ENCODE measurements at regions not wholly inside any gene's neighbourhood (a gene's known extent, or its start where the extent isn't known, plus 50 kb on each side); places are given as distances from the start of the nearest gene placed in this dataset.
"Not testable (repeated sequence)": the region's sequence is repeated elsewhere in the genome, so short reads cannot be mapped to it uniquely, and the experiment has no call there.

DNA sequence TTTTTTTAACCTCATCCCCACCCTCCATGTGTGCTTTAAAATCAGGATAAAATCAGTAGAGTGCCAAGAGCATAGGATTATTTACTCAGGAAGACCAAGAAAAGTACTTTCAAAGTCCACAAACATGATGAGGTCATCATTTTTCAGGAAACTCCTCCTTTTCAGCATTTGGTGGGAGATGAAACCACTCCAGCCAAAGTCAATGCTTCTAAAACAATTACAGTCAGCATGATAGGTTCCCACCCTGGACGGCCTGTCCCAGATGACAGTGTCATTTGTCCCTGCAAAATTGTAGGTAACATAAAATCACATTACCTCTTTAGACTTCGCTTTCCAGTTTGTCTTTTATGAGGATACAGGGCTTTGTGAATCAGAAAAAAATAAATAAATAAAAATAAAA, 836.7 kb downstream of the SPATA31A1 start:
- DNase-seq; H3K27ac ChIP-seq; H3K9me3 ChIP-seq; H3K4me1 ChIP-seq; H3K36me3 ChIP-seq; ATAC-seq (ENCODE audit: low FRiP score in 2 of 2); H3K4me3 ChIP-seq; H3K27me3 ChIP-seq: not testable (repeated sequence)
- 85% methylated on average over 1 of the region's 2 CpGs; no CpG with 5 or more reads in 1 of the 2 donors for WGBS, 2 donors

DNA sequence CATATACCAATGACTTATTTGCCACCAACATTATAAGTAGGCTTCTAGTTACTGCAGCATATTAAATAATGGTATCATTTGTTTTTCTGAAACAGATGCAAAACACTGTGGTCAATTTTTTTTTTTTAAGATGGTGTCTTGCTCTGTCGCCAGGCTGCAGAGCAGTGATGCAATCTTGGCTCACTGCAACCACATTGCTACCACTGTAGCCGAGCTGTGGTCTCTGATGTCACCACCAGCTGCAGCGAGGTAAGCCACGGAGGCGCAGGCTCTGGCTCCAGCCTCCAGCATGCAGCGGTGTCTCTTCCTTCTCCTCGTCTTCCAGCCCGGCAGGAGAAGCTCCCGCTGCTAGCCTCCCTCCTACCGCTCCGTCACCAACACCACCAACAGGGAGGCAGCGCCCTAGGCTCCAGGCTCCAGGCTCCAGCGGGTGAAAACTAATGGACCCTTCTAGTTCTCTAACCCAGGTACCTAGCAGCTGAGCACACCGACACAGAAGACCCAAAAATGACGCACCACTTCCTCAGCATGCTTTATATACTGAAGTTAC, 840.8 kb downstream of the SPATA31A1 start:
- H3K4me3 ChIP-seq; H3K4me1 ChIP-seq; H3K9me3 ChIP-seq; H3K27ac ChIP-seq; ATAC-seq (ENCODE audit: low FRiP score in 2 of 2); H3K27me3 ChIP-seq; H3K36me3 ChIP-seq: not testable (repeated sequence)
- WGBS, 2 donors = 84 to 87% methylated on average over 10 to 12 of the region's 15 CpGs
- DNase-seq = peak in 1 of 2 donors; percentile 49

DNA sequence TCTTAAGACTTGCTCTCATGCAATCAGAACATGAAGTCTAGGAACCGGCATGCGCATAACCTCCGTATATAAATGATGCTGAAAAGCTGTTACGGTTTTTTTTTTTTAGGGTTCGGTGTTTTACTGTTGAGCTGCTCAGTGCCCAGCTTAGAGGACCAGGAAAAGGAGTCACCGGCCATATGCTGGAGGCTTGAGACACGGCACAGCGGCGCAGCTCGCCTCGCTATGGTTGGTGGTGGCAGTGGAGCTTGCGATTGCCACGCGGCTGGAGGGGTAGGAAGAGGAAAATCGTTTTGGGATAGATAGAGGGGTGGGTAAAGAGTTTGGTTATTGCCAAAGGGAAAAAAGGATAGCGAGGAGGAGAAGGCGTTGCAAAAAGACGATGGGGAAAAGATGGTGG, 841.3 kb downstream of the SPATA31A1 start:
- H3K36me3 ChIP-seq; H3K27me3 ChIP-seq; H3K9me3 ChIP-seq; ATAC-seq (ENCODE audit: low FRiP score in 2 of 2); H3K4me1 ChIP-seq; H3K4me3 ChIP-seq; H3K27ac ChIP-seq: not testable (repeated sequence)
- 96% methylated on average over 9 of the region's 18 CpGs; no CpG with 5 or more reads in 1 of the 2 donors for WGBS, 2 donors
- peak in 1 of 2 donors; percentile 50 for DNase-seq

DNA sequence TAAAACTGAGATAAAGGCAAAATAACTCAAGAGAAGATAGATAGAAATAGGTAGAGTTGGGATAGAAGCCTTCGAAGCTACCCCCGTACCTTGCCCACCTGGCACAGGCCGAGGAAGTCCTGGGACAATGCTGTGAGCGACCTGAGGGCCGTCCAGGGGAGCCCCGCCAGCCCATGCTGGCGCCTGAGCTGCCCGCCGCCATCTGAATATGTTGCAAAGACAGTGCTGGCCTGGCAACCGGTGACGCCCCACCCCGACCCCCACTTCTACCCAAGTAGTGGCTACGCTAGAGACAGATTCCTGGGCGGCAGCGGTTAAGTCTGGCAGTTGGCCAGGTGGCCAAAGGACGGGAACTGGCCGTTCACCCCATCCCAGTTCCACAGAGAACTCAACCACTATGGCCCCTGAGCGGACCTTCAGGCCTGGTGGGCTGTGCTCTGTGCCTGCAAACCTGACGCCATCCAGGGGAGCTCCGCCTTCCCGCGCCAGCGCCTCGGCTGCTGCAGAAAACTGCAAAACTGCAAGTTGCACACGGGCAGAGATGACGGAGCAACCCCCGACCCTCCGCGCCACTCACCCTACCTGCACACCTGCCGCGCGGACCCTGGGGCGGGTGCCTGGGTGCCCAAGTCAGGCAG, 866.2 kb downstream of the SPATA31A1 start:
- H3K9me3 ChIP-seq = not testable (repeated sequence)

DNA sequence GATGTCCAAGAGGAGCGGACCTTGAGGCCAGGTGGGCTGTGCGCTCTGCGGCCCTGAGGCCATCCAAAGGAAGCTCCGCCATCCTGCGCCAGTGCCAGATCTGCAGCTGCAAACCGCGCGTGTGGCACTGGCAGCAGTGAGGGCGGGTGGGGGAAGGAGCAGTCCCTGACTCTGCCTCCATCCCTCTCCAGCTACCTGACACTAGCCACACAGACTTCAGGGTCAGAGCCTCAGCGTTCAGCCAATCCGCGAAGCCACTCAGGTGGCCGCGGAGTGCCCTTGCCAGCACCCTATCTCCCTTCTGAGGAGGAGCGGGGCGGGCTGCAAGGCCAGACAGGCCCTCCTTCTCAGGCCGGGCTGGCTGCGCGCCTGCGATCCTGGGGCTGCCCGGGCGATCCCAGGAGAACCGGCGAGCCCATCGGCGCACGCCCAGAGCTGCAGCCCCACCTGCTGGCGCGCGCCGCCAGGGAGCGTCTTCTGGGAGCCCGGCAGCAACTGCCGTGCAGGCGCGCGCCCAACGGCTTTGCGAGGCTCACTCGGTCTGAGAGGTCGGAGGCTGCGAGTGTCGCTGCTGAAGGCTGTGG, 867.2 kb downstream of the SPATA31A1 start:
- H3K27ac ChIP-seq; ATAC-seq (ENCODE audit: low FRiP score in 2 of 2); H3K4me3 ChIP-seq; H3K4me1 ChIP-seq; H3K27me3 ChIP-seq; H3K9me3 ChIP-seq; H3K36me3 ChIP-seq: not testable (repeated sequence)
- TF ChIP-seq, protein P1, sequence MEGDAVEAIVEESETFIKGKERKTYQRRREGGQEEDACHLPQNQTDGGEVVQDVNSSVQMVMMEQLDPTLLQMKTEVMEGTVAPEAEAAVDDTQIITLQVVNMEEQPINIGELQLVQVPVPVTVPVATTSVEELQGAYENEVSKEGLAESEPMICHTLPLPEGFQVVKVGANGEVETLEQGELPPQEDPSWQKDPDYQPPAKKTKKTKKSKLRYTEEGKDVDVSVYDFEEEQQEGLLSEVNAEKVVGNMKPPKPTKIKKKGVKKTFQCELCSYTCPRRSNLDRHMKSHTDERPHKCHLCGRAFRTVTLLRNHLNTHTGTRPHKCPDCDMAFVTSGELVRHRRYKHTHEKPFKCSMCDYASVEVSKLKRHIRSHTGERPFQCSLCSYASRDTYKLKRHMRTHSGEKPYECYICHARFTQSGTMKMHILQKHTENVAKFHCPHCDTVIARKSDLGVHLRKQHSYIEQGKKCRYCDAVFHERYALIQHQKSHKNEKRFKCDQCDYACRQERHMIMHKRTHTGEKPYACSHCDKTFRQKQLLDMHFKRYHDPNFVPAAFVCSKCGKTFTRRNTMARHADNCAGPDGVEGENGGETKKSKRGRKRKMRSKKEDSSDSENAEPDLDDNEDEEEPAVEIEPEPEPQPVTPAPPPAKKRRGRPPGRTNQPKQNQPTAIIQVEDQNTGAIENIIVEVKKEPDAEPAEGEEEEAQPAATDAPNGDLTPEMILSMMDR (IDR thresholded peaks at IDR 0.05) = peak in 2 of 6 experiments; percentile 11 to 41
- DNase-seq = peak; percentile 19 to 88
- 0% methylated on average over 3 of the region's 43 CpGs; no CpG with 5 or more reads in 1 of the 2 donors for WGBS, 2 donors

More for the DNA sequence above, 866.2 kb downstream of the SPATA31A1 start:
- not testable (repeated sequence) for ATAC-seq (ENCODE audit: low FRiP score in 2 of 2); H3K36me3 ChIP-seq; H3K27me3 ChIP-seq; H3K4me1 ChIP-seq; H3K27ac ChIP-seq; H3K4me3 ChIP-seq
- peak in 1 of 2 donors; percentile 36 for DNase-seq
- no CpG with 5 or more reads among the region's 33 CpGs for WGBS, 2 donors

DNA sequence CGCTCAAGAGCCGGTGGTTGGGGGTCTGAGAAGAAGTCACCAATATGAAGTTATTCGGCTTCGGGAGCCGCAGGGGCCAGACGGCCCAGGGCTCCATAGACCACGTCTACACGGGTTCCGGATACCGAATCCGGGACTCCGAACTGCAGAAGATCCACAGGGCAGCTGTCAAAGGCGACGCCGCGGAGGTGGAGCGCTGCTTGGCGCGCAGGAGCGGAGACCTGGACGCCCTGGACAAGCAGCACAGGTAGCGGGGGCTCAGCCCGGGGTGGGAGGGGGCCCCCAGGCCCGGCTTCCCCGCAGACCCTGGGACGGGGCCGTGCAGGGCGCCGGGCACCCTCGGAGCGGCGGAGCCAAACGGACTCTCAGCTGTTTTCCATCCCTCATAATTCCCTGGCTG, 867.9 kb downstream of the SPATA31A1 start:
- WGBS, 2 donors = no CpG with 5 or more reads among the region's 33 CpGs
- not testable (repeated sequence) for H3K4me1 ChIP-seq; H3K36me3 ChIP-seq; H3K27ac ChIP-seq; H3K9me3 ChIP-seq; ATAC-seq (ENCODE audit: low FRiP score in 2 of 2); H3K27me3 ChIP-seq
- peak; percentile 20 to 85 for DNase-seq
- H3K4me3 ChIP-seq = peak overlapping the region in 1 of 4 donors; percentile 17
